Dedifferentiated amniotic fluid mesenchymal stem cell (primary cell): ENCODE measurements at regions not wholly inside any gene's neighbourhood (a gene's known extent, or its start where the extent isn't known, plus 50 kb on each side); places are given as distances from the start of the nearest gene placed in this dataset.
"Not testable (repeated sequence)": the region's sequence is repeated elsewhere in the genome, so short reads cannot be mapped to it uniquely, and the experiment has no call there.

Source experiments
- DNase-seq: peaks from one replicate; pipeline ENCODE4 v3.0.0-alpha.2; 2016; ENCODE audit errors: extremely low spot score

DNA sequence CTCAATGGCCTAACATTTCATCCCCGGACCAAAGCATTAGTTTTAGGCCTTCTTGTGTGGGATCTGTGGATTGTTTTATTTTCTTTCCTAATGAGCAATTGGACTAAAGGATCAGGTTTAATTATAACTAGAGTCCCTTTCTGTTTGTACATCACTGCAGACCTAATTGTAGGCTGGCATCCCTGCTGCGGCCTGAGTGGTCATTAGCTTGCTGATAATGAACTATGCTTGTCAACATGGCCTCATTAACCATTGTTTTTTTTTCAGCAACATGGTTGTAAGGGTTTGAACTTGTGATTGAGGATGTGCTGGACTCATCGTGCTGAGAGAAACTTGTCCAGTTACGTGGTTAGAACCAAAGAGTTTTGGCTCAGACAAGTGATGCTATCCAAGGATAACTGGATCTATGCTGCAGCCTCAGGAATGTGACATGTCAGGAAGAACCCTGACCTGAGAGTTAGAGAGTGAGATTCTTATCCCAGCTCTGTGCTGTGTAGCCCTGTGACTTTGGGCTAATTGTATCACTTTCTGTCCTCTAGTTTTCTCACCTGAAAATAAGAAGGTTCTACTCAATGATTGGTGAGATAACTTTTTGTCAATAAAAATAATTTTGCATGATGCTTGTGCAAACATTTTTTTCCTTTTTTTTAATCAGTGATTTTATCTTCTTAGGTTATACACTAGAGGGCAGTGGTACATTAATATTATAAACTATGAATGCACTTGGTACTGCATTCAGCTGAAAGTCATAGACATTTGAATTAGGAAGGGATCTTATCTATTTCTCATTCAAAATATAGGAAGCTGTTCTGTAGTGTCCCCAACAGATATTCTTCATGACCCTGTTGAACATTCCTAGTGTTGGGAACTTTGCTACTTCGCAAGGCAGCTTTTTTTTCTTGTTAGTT lies 140.9 kb downstream of the RNF144B start:
- DNase-seq = peak; percentile 43

DNA sequence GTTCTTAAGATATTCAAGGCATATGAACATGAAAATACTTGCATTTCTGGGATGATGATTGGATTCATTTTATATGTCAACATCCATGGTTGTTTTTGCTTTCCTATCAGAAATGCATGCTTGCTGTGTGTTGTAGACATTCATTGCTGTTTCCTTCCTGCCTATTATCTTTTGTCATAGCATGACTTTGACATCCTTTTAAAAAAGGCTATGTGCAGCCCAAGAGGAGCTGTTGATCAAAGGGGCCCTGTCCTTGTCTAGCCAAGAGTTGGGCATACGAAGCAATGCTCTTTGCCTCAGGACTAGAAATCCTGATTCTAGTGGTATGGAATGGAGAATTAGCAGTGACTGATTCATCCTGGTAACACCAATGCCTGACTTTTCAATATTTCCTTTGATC lies 143.1 kb downstream of the RNF144B start:
- no peak for DNase-seq

DNA sequence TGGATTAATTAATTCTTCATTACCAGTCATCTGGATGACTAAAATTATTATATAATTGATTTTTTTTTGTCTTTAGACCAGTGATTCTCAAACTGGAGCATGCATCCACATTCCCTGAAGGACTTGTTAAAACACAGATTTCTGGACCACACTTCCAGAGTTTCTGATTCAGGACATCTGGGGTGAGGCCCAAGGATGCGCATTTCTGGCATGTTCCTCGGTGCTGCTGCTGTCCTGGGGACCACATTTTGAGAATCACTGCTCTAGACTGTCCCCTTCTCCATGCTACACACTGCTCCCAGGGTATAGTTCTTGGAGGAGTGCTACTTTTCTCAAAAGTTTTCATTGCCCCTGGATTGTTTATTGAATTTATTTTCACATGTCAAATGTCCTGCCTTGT lies 145.0 kb downstream of the RNF144B start:
- DNase-seq = no peak

DNA sequence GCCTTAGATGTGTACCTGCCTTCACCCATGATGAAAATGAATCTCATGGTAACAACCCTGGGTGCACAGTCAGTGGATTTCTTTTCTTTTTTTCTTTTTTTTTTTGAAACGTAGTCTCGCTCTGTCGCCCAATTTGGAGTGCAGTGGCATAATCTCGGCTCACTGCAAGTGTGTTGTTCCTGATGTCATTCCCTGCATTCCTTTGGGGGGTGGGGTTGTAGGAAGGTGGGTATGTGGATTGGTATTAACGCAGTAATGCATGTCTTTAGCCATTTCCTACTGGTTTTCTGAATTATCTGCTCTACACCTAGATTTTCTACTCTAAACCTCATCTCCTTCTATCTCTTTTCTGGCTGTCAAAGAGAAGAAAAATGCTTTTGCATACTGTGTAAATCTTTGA lies 146.6 kb downstream of the RNF144B start:
- no peak for DNase-seq

DNA sequence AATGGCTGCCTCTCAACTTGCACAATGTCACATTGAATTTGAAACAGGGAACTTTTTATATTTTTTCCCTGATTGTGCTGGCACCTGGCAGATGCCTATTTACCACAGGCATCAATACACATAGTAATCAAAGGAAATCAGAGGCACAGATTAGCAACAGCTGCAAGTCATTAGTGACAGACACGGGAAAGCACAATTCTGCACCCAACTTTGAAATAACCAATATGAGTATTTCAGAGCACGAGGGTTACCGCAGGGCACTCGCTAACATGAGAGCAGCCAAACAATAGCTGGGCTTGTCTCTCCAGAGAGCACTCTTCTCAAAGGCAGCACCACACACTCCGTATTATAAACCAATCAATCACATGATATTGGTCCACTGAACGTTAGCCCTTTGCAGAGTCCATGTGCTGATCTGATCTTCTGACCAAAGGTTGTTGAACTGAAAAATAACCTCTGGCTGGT lies 149.5 kb downstream of the RNF144B start:
- DNase-seq = no peak

DNA sequence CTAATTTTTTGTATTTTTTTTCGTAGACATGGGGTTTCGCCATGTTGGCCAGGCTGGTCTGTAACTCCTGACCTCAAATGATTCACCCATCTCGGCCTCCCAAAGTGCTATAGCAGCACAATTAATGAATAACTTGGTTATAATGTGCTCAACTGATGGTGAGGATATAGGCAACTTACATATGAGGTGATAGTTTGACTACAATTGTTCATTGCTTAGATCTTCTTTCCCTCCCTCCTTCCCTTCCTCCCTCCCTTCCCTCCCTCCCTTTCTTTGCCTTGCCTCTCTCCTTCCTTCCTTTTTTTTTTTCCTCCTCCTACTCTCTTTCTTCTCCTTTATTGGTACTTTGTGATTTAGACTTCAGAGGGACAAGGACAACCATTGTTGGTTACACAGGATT lies 151.2 kb downstream of the RNF144B start:
- DNase-seq = no peak

DNA sequence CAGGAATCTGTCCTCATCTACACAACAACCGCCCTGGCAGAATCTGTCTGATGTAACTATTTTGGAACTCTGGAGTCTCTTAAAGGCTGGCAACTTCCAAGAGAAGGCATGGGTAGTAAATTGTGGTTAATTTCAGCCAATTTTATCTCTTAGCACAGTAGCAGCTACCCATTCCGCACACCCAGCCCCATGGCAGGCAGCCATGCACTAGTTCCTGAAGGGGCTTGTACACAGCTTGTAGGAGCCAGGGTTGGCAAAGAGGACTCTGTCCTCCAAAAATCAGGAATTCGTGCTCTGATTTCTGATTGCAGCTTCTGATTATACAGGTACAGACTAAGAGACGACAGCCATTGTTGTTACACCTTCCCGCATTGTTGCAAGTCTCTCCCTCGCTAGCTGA lies 155.9 kb downstream of the RNF144B start:
- no peak for DNase-seq

DNA sequence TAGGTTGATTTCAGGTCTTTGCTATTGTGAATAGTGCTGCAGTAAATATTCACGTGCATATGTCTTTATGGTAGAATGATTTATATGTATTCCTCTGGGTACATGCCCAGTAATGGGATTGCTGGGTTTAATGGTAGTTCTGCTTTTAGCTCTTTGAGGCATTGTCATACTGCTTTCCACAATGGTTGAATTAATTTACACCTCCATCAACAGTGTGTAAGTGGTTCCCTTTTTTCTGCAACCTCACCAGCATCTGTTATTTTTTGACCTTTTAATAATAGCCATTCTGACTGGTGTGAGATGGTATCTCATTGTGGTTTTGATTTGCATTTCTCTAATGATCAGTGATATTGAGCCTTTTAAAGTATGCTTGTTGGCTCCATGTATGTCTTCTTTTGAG lies 158.0 kb downstream of the RNF144B start:
- DNase-seq = not testable (repeated sequence)

DNA sequence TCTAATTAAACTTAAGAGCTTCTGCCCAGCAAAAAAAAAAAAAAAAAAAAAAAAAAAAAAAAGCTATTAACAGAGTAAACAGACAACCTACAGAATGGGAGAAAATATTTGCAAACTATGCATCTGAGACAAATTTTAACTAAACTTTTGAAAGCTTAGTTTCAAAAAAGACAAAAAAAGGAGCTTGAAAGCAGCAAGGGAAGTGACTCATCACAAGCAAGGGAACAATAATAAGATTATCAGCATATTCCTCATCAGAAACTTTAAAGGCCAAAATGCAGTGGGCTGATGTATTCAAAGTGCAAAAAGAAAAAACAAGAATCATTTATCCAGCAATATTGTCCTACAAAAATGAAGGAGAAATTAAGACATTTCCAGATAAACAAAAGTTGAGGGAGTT lies 158.6 kb downstream of the RNF144B start:
- no peak for DNase-seq

DNA sequence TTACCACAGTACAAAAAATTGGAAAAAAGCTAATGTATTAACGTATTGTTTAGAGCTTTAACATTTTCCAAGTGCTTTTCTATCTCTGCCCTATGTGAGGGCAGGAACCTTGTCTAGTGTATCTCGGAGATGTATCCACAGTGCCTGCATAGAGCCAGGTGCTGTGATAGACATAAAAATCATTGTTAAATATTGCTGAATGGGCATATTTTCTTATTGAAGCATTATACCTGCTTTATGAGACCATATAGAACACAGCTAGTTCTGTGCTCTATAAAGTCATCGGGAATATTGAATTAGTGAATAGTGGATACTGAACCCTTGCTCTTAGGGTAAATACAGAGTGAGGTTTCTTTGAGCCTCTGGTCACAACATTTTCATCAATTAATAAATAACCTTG lies 163.0 kb downstream of the RNF144B start:
- DNase-seq = no peak

DNA sequence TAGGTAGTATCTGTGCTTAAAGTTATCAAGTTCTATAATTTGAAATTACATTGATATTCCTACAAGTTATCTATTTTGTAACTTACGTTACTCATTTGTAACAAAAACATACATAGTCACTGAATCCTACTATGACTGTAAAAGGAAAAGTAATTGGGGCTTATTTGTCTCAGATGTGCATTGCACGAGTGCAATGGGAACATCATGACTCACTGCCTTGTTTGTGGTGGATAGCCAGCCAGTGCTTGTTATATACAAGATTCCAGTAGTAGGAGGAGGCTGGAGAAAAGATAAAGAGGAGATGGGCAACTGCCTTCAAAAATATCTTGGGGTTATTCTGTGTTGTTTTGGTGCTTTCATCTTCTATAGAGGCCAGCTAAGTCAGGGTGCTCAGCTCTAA lies 164.1 kb downstream of the RNF144B start:
- peak; percentile 69 for DNase-seq

DNA sequence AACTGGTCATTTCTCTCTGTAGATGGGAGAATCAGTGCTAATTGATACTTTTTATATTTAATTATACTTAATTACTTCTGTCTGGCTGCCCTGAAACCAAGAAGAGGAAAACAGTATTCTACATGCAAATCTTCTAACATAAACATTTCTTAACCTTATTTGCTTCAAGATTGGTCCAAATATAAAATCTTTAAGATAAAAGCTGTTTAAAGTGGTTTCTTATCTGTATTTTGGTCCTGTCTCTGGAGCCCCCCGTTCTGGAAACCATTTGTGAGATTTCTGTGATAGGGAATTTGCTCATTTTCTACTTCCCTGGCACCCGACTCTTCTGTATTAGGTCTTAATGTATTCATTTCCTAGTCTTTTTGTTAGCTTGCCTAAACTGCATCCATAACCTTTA lies 168.6 kb downstream of the RNF144B start:
- no peak for DNase-seq

DNA sequence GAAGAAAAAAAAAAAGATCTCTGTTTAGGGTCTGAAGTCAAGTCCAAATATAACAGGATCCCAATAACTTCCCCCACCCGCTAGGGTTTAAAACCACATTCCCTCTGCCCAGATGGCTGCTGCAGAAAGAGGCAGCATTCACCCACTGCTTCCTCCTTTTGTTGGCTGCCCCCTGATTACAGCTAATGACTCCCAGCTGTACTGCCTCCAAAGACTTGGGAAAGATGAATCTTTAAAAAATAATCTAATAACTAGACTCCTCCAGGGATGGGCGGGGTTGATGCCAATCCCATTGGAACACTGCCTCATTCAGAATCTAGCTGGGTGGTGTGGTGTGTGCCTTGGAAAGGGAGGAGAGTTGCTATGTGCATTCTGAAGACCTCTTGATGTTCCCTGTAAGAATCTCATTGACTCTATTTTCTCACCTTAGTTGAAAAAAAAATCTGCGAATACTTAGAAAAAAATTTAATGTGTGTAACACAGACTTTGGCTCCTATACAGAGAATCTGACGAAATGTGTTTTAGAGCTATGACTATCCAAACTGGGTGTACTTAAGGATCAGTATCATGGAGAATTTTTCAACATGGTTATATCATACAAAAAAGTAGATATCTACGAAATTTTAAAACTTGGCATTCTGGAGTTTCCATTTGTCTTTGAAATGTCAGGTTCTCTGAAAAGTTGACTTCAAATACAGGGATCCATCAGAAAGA lies 174.0 kb downstream of the RNF144B start:
- DNase-seq = no peak

DNA sequence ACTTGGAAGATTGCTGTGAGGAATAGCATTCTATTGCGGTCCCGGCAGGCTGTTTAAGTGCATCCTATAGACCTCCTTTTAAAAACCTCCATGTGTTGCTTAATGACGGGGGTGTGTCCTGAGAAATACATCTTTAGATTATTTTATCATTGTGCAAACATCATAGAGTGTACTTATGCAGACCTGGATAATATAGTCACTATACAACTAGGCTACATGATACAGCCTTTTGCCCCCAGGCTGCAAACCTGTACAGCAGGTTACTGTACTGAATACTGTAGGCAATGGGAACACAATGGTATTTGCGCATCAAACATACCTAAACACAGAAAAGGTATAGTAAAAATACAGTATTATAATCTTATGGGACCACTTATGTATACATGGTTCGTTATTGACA lies 175.6 kb downstream of the RNF144B start:
- DNase-seq = no peak

DNA sequence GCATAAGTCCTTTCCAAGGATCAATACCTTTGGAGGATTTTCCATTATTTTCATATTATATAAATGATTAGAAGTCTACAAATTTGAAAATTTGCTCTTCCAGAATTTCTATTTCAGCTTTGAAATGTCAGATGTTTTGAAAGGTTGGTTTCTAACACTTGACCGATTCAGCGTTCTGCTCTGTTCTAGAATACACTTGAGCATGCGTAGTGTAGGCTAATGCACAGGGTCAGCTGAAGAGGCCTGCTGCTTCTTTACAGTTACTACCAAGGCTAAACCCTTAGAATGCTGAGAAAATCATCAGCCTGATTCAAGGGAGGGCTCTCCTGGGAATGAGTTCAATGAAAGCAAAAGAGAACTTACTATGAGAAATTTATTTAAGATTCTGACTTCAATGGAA lies 177.6 kb downstream of the RNF144B start:
- DNase-seq = no peak

DNA sequence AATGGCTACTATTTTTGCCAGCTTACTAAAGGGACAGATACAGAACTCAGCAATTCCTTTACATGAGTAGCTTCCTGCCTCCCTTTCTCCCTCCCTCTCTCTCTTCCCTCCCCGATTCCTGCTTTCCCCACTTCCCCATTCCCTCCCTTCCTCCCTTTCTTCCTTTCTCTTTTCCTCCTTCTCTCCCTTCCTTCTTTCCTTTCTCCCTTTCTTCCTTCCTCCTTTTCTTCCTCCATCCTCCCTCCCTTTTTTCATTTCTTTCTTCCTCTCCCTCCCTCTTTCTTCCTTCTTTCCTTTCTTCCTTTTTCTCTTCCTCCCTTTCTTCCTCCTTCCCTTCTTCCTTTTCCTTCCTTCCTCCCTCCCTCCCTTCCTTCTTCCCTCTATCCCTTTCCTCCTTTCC lies 178.1 kb downstream of the RNF144B start:
- DNase-seq = no peak

DNA sequence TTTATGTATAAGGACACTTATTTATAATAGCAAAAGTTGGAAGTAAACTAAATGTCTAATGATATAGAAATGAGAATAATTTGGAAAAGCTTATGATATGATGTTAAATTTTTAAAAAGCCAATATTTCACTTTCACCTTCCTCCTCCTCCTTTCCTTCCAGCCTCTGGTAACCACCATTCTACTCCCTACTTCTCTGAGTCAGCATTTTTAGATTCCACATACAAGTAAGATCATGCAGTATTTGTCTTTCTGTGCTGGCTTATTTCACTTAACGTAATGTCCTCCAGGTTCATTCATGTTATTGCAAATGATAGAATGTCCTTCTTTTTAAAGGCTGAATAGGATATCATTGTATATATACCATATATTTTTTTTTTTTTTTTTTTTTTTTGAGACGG lies 180.2 kb downstream of the RNF144B start:
- no peak for DNase-seq

DNA sequence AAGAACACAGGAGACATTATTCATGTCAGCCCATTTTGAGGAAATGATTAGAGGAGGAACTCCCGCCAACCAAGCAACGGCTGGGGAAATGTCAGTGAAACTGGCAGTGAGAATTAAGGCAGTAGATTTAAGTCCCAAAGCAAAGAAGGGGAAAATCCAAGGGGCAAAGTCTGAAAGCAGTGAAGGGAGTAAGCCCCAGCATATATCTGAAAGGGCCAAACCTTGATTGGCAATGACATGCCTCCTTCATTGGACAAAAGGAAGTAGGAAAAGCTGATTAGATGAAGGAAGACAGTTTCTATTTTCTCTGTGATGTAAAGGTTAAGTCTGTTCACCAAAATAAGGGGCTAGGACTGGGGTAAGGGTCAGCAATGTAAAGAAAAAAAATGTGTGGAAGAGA lies 190.3 kb downstream of the RNF144B start:
- DNase-seq = no peak

DNA sequence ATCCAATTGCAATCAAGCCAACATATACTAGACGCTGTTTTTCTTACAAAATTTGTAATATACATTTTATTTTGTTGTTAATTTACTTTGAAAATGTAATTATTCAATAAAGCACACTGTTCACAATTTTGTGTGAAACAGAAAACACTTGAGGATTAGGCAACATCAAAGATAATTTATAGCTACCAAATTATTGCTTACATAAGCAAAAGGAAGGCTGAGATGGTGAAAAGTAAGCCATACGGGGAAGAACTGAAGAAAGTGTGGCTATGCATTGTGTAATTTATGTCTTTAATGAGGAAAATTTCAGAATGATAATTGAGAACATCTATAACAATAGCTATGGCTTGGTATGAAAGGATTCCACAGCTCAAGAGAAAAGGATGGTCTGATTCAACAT lies 192.0 kb downstream of the RNF144B start:
- no peak for DNase-seq

DNA sequence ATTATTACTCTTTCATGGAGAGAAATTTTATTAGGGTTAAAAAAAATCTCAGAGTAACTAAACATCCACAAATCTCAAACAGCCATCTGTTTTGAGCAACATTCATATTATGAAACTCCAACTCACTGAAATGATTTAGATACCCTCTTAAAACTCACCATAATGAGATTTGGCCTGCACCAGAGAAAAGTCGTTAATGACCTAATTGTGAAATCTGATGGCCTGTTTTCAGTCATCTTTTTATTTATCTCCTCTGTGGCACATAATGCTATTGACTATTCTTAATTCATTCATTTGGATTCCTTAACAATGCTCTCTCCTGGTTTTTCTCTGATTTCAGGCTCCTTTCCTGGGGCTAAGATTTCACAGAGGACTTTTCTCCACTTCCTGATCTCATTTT lies 192.7 kb downstream of the RNF144B start:
- DNase-seq = no peak

DNA sequence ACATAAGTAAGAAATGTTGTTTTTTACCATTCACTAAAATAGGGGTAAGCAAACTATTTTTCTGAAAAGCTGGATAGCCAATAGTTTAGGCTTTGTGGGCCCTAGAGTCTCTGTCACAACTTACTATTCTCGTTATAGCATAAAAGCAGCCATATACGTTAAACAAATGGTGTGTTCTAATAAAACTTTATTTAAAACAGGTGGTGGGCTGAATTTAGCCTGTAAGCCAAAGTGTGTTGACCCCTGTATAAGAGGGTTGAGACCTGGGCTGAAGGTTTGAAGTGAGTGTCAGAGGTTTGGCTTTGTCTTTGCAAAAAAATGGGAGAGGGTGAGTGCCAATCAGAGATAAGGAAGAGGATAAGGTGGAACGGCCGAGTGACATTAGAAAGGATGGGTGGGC lies 197.2 kb downstream of the RNF144B start:
- DNase-seq = no peak

DNA sequence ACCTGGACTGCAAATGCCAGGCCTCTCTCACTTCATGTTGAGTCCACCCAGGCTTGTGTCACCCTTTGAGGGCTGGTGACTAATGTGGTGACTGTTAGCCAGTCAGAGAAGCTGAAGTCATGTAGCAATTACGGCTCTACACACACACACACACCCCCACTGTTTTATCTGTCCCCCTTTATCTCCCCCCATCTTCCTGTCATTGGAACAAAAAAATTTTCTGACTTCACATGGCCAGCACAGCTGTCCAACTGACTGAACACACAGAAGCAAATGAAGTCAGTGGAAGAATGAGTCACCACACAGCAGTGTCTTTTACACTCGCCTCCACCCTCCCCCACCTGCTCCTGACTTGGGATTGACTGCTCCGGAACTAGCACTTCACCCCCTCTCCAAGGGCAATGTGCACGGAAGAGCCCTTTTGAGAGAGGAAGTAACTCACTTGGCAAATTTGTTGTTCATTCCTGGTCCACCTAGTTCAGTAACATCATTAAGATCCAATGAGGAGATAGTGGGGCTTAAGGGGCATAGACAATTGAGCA lies 198.0 kb downstream of the RNF144B start:
- peak; percentile 31 for DNase-seq

DNA sequence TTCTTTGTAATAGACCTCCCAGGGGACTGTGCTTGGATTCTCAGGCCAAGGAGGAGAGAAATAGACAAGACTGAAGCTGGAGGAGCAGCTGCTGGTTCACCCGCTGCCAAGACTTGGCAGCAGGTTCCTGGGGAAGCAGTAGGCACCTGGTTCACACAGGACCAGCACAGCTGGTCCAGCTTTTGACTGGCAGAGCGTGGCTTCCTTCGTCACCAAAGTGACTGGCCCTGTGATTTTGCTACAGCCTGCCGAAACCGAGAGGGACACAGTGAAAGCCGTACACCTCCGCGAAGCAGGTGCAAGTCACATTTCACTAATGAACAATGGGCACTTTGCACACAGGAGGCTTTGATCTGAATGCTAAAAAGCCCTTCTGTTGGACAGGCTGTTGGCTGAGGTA lies 199.0 kb downstream of the RNF144B start:
- DNase-seq = no peak
